BLaER1 (cell line): ENCODE measurements at regions not wholly inside any gene's neighbourhood (a gene's known extent, or its start where the extent isn't known, plus 50 kb on each side); places are given as distances from the start of the nearest gene placed in this dataset.
"Not testable (repeated sequence)": the region's sequence is repeated elsewhere in the genome, so short reads cannot be mapped to it uniquely, and the experiment has no call there.

ENCODE experiments used
- H3K27ac ChIP-seq: shearing (Covaris generic); formaldehyde crosslinking; 2 replicates; pipeline ENCODE4 v1.8.1; 2022
- H3K27me3 ChIP-seq: shearing (Covaris generic); formaldehyde crosslinking; 2 replicates; pipeline ENCODE4 v1.8.1; 2022
- H3K36me3 ChIP-seq: shearing (Covaris generic); formaldehyde crosslinking; 2 replicates; pipeline ENCODE4 v1.8.1; 2022
- H3K4me1 ChIP-seq: shearing (Covaris generic); formaldehyde crosslinking; 2 replicates; pipeline ENCODE4 v1.8.1; 2022
- H3K4me2 ChIP-seq: shearing (Covaris generic); formaldehyde crosslinking; 2 replicates; pipeline ENCODE4 v1.8.1; 2022
- H3K4me3 ChIP-seq: shearing (Covaris generic); formaldehyde crosslinking; 2 replicates; pipeline ENCODE4 v1.8.1; 2022
- H3K9ac ChIP-seq: shearing (Covaris generic); formaldehyde crosslinking; 2 replicates; pipeline ENCODE4 v1.8.1; 2022
- H3K9me3 ChIP-seq: shearing (Covaris generic); formaldehyde crosslinking; 2 replicates; pipeline ENCODE4 v1.8.1; 2022
- H4K20me1 ChIP-seq: shearing (Covaris generic); formaldehyde crosslinking; 2 replicates; pipeline ENCODE4 v1.8.1; 2022
- Cebpa-rat ChIP-seq: shearing (Covaris generic); IDR thresholded peaks from 2 replicates; pipeline ENCODE4 v1.8.1; 2022

DNA sequence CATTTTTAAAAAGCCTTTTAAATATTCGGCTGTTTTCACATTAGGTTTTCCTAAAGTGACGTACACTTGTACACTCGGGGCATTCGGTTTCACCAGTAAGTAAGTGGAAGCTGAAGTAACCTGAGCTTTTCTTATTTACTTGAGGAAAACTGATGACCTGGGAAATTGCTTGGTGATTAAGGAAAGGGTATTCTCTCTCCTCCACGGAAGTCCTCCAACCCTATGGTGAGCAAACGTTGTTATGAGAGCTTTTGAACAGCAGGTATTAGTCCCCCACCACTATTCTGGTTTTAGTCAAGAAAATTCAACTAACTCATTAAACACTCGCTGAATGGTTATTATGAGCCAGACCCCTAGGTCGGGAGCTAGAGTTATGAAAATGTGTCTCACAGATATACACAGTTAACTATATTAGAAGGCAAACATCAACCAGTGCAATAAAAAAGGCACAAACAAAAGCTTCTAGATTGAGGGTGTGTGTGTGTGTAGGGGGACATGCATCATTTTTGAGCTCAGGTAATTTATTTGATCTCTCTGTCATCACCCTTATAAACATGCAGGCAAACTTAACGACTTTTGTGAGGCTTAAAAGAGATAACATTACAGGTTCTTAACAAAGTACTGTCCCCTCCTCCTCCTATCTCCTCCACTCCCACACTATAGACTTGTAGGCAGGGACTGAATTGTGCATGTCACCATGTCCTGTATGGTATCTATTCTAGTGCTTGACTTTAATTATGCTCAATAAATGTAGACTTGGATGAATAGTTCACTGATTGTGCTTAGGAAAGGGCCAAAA, 143.3 kb upstream of the MB21D2 start:
- no peak for TF ChIP-seq Cebpa-rat
- Histone ChIP-seq H3K4me2 (no peak overlapping the region), H3K9ac (no peak overlapping the region), H3K4me1 (no peaks in the 10 kb centered on the region), H4K20me1 (no peaks in the 10 kb centered on the region), H3K27me3 (no peaks in the 10 kb centered on the region), H3K27ac (no peak overlapping the region), H3K36me3 (no peaks in the 10 kb centered on the region), H3K9me3 (no peaks in the 10 kb centered on the region), H3K4me3 (no peak overlapping the region)

DNA sequence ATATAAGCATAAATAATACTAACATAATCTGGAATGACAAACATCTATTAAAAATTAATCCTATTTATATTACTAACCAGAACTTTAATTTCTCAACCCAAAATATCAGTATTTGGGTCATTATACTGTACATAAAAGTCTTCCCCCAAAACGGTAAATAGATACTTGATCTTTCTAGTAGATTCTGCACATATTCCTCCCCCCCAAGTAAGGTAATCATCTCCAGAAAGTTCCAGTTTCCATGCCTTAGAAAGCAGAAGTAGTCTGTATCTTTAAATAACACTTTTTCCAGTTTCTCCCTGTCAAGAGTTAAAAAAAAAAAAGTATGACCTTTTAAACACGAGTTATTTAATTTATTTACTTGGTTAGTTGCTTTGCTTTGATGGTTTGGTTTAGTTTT, 150.7 kb upstream of the MB21D2 start:
- Histone ChIP-seq H3K9me3 (no peaks in the 10 kb centered on the region), H4K20me1 (no peaks in the 10 kb centered on the region), H3K9ac (no peak overlapping the region), H3K4me1 (no peaks in the 10 kb centered on the region), H3K4me3 (no peak overlapping the region), H3K27me3 (no peaks in the 10 kb centered on the region), H3K36me3 (no peaks in the 10 kb centered on the region), H3K4me2 (no peak overlapping the region), H3K27ac (no peak overlapping the region)
- no peak for TF ChIP-seq Cebpa-rat

DNA sequence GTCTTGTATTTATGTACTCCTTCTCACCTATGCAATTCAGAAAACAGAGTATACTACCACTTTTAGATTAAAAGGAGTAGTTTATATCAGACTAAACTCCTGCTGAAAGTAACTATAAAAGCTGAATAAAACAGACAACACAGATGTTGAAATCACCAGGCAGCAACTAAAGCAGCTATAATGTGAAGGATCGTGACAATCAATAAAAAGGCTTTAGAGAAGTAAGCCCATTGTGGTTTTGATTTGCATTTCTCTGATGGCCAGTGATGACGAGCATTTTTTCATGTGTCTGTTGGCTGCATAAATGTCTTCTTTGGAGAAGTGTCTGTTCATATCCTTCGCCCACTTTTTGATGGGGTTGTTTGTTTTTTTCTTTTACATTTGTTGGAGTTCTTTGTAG, 152.1 kb upstream of the MB21D2 start:
- not testable (repeated sequence) for H3K36me3 ChIP-seq, H3K4me3 ChIP-seq, H3K9ac ChIP-seq, H3K4me1 ChIP-seq, H3K4me2 ChIP-seq, H3K9me3 ChIP-seq, H3K27me3 ChIP-seq, H3K27ac ChIP-seq, H4K20me1 ChIP-seq

- no peaks in the 10 kb centered on the region for H4K20me1 ChIP-seq
- H3K9ac ChIP-seq: no peak overlapping the region
- no peaks in the 10 kb centered on the region for H3K27me3 ChIP-seq
- no peak overlapping the region for H3K27ac ChIP-seq
- no peak for TF ChIP-seq Cebpa-rat
- H3K4me2 ChIP-seq: no peak overlapping the region
- H3K4me3 ChIP-seq: no peak overlapping the region
- H3K36me3 ChIP-seq: no peaks in the 10 kb centered on the region
- 0 out of 2 replicates have a peak, but pooled peaks cover 6% of the 10 kb centered on the region for H3K4me1 ChIP-seq
- H3K9me3 ChIP-seq: no peaks in the 10 kb centered on the region
Measured at GRCh38 chr3:193078996-193079753, 161.5 kb upstream of the MB21D2 start.

DNA sequence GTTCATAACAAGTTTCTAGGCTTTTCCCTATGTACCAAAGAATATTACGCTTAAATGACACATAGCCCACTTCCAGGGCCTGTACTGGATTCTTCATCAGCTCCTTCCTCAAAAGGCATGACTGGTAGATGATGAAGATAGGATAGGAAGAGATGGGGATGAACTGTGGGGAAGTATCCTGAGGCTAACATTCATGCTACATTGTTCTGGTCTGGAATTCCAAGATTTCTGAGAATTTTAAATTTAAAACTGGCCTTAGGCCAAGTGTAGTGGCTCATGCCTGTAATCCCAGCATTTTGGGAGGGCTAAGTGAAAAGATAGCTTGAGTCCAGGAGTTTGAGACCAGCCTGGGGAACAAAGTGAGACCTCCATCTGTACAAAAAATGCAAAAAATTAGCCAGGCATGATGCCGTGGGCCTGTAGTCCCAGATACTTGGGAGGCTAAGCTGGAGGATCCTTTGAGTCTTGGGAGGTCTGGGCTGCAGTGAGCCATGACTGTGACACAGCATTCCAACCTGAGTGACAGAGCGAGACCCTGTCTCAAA, 160.1 kb upstream of the PLAAT1 start:
- Histone ChIP-seq H3K9me3 (no peaks in the 10 kb centered on the region), H3K4me1 (0 out of 2 replicates have a peak, but pooled peaks cover 6% of the 10 kb centered on the region), H4K20me1 (no peaks in the 10 kb centered on the region), H3K27me3 (no peaks in the 10 kb centered on the region), H3K9ac (no peak overlapping the region), H3K27ac (no peak overlapping the region), H3K4me2 (no peak overlapping the region), H3K36me3 (no peaks in the 10 kb centered on the region), H3K4me3 (no peak overlapping the region)
- TF ChIP-seq Cebpa-rat: no peak

GRCh38 chr3:193085655-193086054, 155.4 kb upstream of the PLAAT1 start:
- Histone ChIP-seq H3K27me3 (no peaks in the 10 kb centered on the region), H3K4me2 (no peak overlapping the region), H3K4me3 (no peak overlapping the region), H3K36me3 (no peaks in the 10 kb centered on the region), H3K27ac (no peak overlapping the region), H3K9me3 (no peaks in the 10 kb centered on the region), H3K9ac (no peak overlapping the region), H4K20me1 (no peaks in the 10 kb centered on the region), H3K4me1 (0 out of 2 replicates have a peak, but pooled peaks cover 1% of the 10 kb centered on the region)
- TF ChIP-seq Cebpa-rat: no peak

- no peak overlapping the region for H3K9ac ChIP-seq
- no peak overlapping the region for H3K4me2 ChIP-seq
- no peaks in the 10 kb centered on the region for H3K27me3 ChIP-seq
- H3K9me3 ChIP-seq: no peaks in the 10 kb centered on the region
- no peaks in the 10 kb centered on the region for H3K36me3 ChIP-seq
- TF ChIP-seq Cebpa-rat: no peak
- H3K4me3 ChIP-seq: no peak overlapping the region
- no peak overlapping the region for H3K27ac ChIP-seq
- no peaks in the 10 kb centered on the region for H3K4me1 ChIP-seq
- H4K20me1 ChIP-seq: no peaks in the 10 kb centered on the region
Measured at GRCh38 chr3:193086681-193087080, 154.3 kb upstream of the PLAAT1 start.

DNA sequence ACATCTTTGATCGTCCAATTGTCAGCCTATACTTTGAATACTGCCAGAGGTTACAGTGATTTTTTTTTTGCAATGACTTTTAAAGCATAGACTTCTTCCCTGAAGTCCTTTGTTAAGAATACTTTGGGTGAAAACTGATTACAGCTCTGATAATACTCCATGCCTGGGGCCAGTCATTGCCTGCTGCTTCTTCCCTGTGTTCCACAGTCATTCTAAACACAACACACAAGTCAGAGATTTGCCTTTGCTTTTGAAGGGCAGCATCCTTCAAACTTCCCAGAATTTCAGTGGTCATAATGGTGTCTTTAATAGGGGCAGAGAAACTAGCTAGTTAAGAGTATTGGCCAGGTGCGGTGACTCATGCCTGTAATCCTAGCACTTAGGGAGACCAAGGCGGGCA, 153.7 kb upstream of the PLAAT1 start:
- Histone ChIP-seq H4K20me1 (no peaks in the 10 kb centered on the region), H3K9me3 (no peaks in the 10 kb centered on the region), H3K27me3 (no peaks in the 10 kb centered on the region), H3K9ac (no peak overlapping the region), H3K36me3 (no peaks in the 10 kb centered on the region), H3K27ac (no peak overlapping the region), H3K4me2 (no peak overlapping the region), H3K4me1 (no peaks in the 10 kb centered on the region), H3K4me3 (no peak overlapping the region)
- TF ChIP-seq Cebpa-rat: no peak

DNA sequence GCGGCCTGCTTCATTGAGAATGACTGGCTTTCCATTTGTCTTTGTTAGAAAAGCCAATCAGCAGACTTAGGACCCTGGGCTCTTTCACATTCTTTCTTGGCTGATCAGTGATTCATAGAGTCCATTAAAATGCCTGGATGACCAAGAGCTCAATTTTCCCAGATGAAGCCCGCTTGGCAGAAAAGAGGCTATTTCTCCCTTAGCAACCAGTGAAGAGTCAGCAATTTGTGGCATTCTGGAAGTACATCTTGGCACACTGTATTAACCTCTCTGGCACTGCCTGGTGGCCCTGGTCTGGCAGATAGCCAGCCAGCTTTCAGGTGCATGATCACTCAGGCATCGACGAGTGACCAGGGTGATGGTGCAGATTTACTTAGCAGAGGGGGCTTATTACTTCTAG, 145.7 kb upstream of the PLAAT1 start:
- H4K20me1 ChIP-seq: no peaks in the 10 kb centered on the region
- no peak overlapping the region for H3K4me2 ChIP-seq
- no peak overlapping the region for H3K4me3 ChIP-seq
- no peaks in the 10 kb centered on the region for H3K9me3 ChIP-seq
- no peaks in the 10 kb centered on the region for H3K36me3 ChIP-seq
- H3K9ac ChIP-seq: no peak overlapping the region
- no peaks in the 10 kb centered on the region for H3K27me3 ChIP-seq
- TF ChIP-seq Cebpa-rat: no peak
- no peak overlapping the region for H3K27ac ChIP-seq
- H3K4me1 ChIP-seq: no peaks in the 10 kb centered on the region

DNA sequence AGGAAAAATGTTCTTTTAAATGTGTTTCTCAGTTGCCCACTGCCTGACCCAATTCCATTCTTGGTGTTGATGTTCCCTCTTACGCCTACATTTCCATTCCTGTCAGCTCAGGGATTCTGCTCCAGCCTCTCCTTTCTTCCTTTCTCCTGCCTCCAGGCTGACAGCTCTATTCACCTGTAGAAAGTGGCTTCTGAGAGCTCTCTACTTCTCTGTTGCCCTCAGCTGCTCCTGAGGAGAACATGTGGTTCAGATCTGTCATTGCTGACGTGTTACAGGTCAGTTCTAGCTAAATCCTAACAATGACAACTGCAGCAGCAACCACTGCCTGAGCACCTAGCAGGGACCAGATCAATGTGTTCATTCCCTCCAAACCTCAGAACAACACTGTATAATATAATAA, 144.9 kb upstream of the PLAAT1 start:
- no peak for TF ChIP-seq Cebpa-rat
- H3K4me3 ChIP-seq: no peak overlapping the region
- H4K20me1 ChIP-seq: no peaks in the 10 kb centered on the region
- H3K4me2 ChIP-seq: no peak overlapping the region
- H3K9me3 ChIP-seq: peaks cover 6% of the 10 kb centered on the region
- H3K4me1 ChIP-seq: no peaks in the 10 kb centered on the region
- H3K27ac ChIP-seq: no peak overlapping the region
- H3K27me3 ChIP-seq: no peaks in the 10 kb centered on the region
- H3K36me3 ChIP-seq: no peaks in the 10 kb centered on the region
- no peak overlapping the region for H3K9ac ChIP-seq
